SK-N-SH (cell line): ENCODE measurements at regions not wholly inside any gene's neighbourhood (a gene's known extent, or its start where the extent isn't known, plus 50 kb on each side); places are given as distances from the start of the nearest gene placed in this dataset.

ENCODE experiments used
- GABPA ChIP-seq: IDR thresholded peaks from 2 replicates; pipeline ENCODE4 v1.4.0; 2012; ENCODE audit warnings: low read depth, mild to moderate bottlenecking
- NFIC ChIP-seq: IDR thresholded peaks from 2 replicates; pipeline ENCODE4 v1.4.0; 2012; ENCODE audit warnings: borderline replicate concordance
- POLR2AphosphoS5 ChIP-seq: IDR thresholded peaks from 2 replicates; pipeline ENCODE4 v1.6.1; 2012; ENCODE audit warnings: low read depth, low read length
- RXRA ChIP-seq: IDR thresholded peaks from 2 replicates; pipeline ENCODE4 v1.4.0; 2012; ENCODE audit warnings: low read depth, mild to moderate bottlenecking, borderline replicate concordance
- TCF12 ChIP-seq: IDR thresholded peaks from 2 replicates; pipeline ENCODE4 v1.4.0; 2012
- YY1 ChIP-seq: IDR thresholded peaks from 2 replicates; pipeline ENCODE4 v1.4.0; 2012; ENCODE audit warnings: low read depth, mild to moderate bottlenecking
- TF ChIP-seq, protein P1 (sequence below): fragments of 200-600 bp; sonication (generic); IDR thresholded peaks from 2 replicates; pipeline ENCODE4 v1.6.1; 2017; ENCODE audit warnings: antibody characterized with exemption, mild to moderate bottlenecking, moderate library complexity
- TF ChIP-seq, protein P2 (sequence below): IDR thresholded peaks from 2 replicates; pipeline ENCODE4; 2012
- TF ChIP-seq, protein P3 (sequence below): IDR thresholded peaks from 2 replicates; pipeline ENCODE4 v1.4.0; 2012; ENCODE audit warnings: low read depth
- TF ChIP-seq, protein P4 (sequence below): IDR thresholded peaks from 2 replicates; pipeline ENCODE4 v1.6.1; 2012; ENCODE audit warnings: mild to moderate bottlenecking, low read depth, low read length, moderate library complexity

DNA sequence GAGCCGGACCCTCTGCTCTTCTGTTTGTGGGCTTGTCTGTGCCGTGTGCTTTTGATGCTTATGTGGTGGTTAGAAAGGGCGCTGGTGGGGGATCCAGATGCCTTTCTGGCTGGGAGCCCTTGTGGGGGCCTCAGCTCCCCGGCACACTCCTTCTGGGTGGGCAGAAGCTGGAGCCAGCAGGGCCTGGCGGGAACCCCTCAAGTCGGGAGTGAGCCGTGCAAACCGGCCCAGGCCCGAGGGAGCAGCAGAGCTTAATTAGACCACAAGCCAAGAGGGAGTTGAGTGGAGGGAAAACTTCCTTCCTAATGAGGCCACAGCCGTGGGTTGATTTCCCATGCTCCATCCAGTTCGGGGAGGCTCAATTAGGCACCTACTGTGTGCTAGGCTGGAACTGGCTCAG lies 76.0 kb upstream of the RNU6ATAC start:
- TF ChIP-seq, protein P1, sequence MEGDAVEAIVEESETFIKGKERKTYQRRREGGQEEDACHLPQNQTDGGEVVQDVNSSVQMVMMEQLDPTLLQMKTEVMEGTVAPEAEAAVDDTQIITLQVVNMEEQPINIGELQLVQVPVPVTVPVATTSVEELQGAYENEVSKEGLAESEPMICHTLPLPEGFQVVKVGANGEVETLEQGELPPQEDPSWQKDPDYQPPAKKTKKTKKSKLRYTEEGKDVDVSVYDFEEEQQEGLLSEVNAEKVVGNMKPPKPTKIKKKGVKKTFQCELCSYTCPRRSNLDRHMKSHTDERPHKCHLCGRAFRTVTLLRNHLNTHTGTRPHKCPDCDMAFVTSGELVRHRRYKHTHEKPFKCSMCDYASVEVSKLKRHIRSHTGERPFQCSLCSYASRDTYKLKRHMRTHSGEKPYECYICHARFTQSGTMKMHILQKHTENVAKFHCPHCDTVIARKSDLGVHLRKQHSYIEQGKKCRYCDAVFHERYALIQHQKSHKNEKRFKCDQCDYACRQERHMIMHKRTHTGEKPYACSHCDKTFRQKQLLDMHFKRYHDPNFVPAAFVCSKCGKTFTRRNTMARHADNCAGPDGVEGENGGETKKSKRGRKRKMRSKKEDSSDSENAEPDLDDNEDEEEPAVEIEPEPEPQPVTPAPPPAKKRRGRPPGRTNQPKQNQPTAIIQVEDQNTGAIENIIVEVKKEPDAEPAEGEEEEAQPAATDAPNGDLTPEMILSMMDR, result no peak
- TF ChIP-seq NFIC (no peak), POLR2AphosphoS5 (no peak), YY1 (no peak), RXRA (no peak), GABPA (no peak), TCF12 (no peak)
- TF ChIP-seq, protein P2, sequence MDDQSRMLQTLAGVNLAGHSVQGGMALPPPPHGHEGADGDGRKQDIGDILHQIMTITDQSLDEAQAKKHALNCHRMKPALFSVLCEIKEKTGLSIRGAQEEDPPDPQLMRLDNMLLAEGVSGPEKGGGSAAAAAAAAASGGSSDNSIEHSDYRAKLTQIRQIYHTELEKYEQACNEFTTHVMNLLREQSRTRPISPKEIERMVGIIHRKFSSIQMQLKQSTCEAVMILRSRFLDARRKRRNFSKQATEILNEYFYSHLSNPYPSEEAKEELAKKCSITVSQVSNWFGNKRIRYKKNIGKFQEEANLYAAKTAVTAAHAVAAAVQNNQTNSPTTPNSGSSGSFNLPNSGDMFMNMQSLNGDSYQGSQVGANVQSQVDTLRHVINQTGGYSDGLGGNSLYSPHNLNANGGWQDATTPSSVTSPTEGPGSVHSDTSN, result no peak
- TF ChIP-seq, protein P3, sequence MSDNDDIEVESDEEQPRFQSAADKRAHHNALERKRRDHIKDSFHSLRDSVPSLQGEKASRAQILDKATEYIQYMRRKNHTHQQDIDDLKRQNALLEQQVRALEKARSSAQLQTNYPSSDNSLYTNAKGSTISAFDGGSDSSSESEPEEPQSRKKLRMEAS, result no peak
- TF ChIP-seq, protein P4, sequence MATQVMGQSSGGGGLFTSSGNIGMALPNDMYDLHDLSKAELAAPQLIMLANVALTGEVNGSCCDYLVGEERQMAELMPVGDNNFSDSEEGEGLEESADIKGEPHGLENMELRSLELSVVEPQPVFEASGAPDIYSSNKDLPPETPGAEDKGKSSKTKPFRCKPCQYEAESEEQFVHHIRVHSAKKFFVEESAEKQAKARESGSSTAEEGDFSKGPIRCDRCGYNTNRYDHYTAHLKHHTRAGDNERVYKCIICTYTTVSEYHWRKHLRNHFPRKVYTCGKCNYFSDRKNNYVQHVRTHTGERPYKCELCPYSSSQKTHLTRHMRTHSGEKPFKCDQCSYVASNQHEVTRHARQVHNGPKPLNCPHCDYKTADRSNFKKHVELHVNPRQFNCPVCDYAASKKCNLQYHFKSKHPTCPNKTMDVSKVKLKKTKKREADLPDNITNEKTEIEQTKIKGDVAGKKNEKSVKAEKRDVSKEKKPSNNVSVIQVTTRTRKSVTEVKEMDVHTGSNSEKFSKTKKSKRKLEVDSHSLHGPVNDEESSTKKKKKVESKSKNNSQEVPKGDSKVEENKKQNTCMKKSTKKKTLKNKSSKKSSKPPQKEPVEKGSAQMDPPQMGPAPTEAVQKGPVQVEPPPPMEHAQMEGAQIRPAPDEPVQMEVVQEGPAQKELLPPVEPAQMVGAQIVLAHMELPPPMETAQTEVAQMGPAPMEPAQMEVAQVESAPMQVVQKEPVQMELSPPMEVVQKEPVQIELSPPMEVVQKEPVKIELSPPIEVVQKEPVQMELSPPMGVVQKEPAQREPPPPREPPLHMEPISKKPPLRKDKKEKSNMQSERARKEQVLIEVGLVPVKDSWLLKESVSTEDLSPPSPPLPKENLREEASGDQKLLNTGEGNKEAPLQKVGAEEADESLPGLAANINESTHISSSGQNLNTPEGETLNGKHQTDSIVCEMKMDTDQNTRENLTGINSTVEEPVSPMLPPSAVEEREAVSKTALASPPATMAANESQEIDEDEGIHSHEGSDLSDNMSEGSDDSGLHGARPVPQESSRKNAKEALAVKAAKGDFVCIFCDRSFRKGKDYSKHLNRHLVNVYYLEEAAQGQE, result no peak
